GM23338 (cell line): ENCODE measurements at regions not wholly inside any gene's neighbourhood (a gene's known extent, or its start where the extent isn't known, plus 50 kb on each side); places are given as distances from the start of the nearest gene placed in this dataset.

Source experiments
- ATAC-seq: fragments of 200-7000 bp; cut with Tn5 transposase; 3 replicates; pipeline ENCODE4 v1.9.1; 2020
- DNase-seq: peaks from one replicate; pipeline ENCODE4 v3.0.0-alpha.2; 2015; ENCODE audit warnings: low spot score
- H2AFZ ChIP-seq: fragments of 200-600 bp; sonication (generic); 2 replicates; pipeline ENCODE4 v1.8.0; 2016; ENCODE audit warnings: antibody characterized with exemption, mild to moderate bottlenecking, moderate library complexity
- H3F3A ChIP-seq: fragments of 200-600 bp; sonication (generic); replicated peaks from 2 replicates; pipeline ENCODE4 v1.8.0; 2017; ENCODE audit warnings: antibody characterized with exemption, mixed run types, low read depth
- H3K27ac ChIP-seq: fragments of 200-600 bp; sonication (generic); 2 replicates; pipeline ENCODE4 v1.6.1; 2016; ENCODE audit warnings: low read depth
- H3K27me3 ChIP-seq: fragments of 200-600 bp; sonication (generic); 2 replicates; pipeline ENCODE4 v1.8.0; 2016; ENCODE audit warnings: mild to moderate bottlenecking, mixed run types, moderate library complexity; ENCODE audit not compliant: insufficient read depth
- H3K36me3 ChIP-seq: fragments of 200-600 bp; sonication (generic); 2 replicates; pipeline ENCODE4 v1.8.0; 2016; ENCODE audit warnings: mild to moderate bottlenecking; ENCODE audit not compliant: insufficient read depth
- H3K4me1 ChIP-seq: fragments of 200-600 bp; sonication (generic); 2 replicates; pipeline ENCODE4 v1.8.0; 2016; ENCODE audit warnings: mild to moderate bottlenecking, moderate library complexity; ENCODE audit not compliant: insufficient read depth
- H3K4me2 ChIP-seq: fragments of 200-600 bp; sonication (generic); 2 replicates; pipeline ENCODE4 v1.7.1; 2017; ENCODE audit warnings: mixed run types
- H3K4me3 ChIP-seq: fragments of 200-600 bp; sonication (generic); 2 replicates; pipeline ENCODE4 v1.6.1; 2016; ENCODE audit warnings: mixed run types
- H3K79me2 ChIP-seq: fragments of 200-600 bp; sonication (generic); replicated peaks from 2 replicates; pipeline ENCODE4 v1.8.0; 2017; ENCODE audit warnings: mild to moderate bottlenecking; ENCODE audit not compliant: insufficient read depth
- H3K9me2 ChIP-seq: fragments of 200-600 bp; sonication (generic); 2 replicates; pipeline ENCODE4 v1.8.0; 2017; ENCODE audit not compliant: insufficient read depth
- H4K20me1 ChIP-seq: fragments of 200-600 bp; sonication (generic); replicated peaks from 2 replicates; pipeline ENCODE4 v1.8.0; 2017; ENCODE audit warnings: mild to moderate bottlenecking; ENCODE audit not compliant: insufficient read depth
- H3K27ac Mint-ChIP-seq: 2 replicates; pipeline ENCODE4 v1.8.0; 2020; ENCODE audit warnings: inconsistent platforms, mild to moderate bottlenecking, moderate library complexity, mixed read lengths
- H3K27me3 Mint-ChIP-seq: 3 replicates; pipeline ENCODE4 v1.8.0; 2022; ENCODE audit warnings: low read depth, mild to moderate bottlenecking, moderate library complexity, mixed read lengths, inconsistent platforms; ENCODE audit not compliant: insufficient read depth, poor library complexity
- H3K36me3 Mint-ChIP-seq: 3 replicates; pipeline ENCODE4 v1.8.0; 2021; ENCODE audit warnings: low read depth, mild to moderate bottlenecking, inconsistent platforms, moderate library complexity, mixed read lengths
- H3K4me1 Mint-ChIP-seq: 3 replicates; pipeline ENCODE4 v1.8.0; 2020; ENCODE audit warnings: mild to moderate bottlenecking, inconsistent platforms, mixed read lengths
- H3K4me3 Mint-ChIP-seq: 3 replicates; pipeline ENCODE4 v1.8.0; 2021; ENCODE audit warnings: moderate library complexity, mild to moderate bottlenecking, inconsistent platforms, mixed read lengths
- H3K9me3 Mint-ChIP-seq: 3 replicates; pipeline ENCODE4 v1.8.0; 2020; ENCODE audit warnings: moderate library complexity, mild to moderate bottlenecking, inconsistent platforms, mixed read lengths
- EZH2 ChIP-seq: fragments of 200-600 bp; sonication (generic); IDR thresholded peaks from one replicate; pipeline ENCODE4 v1.8.0; 2017; ENCODE audit warnings: antibody characterized with exemption, mild to moderate bottlenecking, low read depth; ENCODE audit not compliant: unreplicated experiment
- EZH2phosphoT487 ChIP-seq: fragments of 200-600 bp; sonication (generic); IDR thresholded peaks from one replicate; pipeline ENCODE4 v1.8.1; 2018; ENCODE audit warnings: antibody characterized with exemption; ENCODE audit not compliant: unreplicated experiment
- NANOG ChIP-seq: IDR thresholded peaks from 2 replicates; pipeline ENCODE4 v1.6.1; 2016; ENCODE audit warnings: antibody characterized with exemption, borderline replicate concordance
- ZNF462 ChIP-seq: fragments of 250-450 bp; sonication (Bioruptor Pico); IDR thresholded peaks from 2 replicates; pipeline ENCODE4 v1.5.0; 2020; ENCODE audit warnings: mild to moderate bottlenecking, moderate library complexity
- TF ChIP-seq, protein P1 (sequence below): IDR thresholded peaks from one replicate; pipeline ENCODE4 v1.6.1; 2018; ENCODE audit warnings: antibody characterized with exemption; ENCODE audit not compliant: unreplicated experiment
- TF ChIP-seq, protein P2 (sequence below), 2 experiments: fragments of 200-600 bp in 1 of 2; sonication (generic) in 1 of 2; conservative IDR thresholded peaks; 2 replicates each; pipeline versions ENCODE4 v1.5.1 to v1.6.1; 2016 to 2017; ENCODE audit warnings: antibody characterized with exemption in 2 of 2, low read depth in 2 of 2, mild to moderate bottlenecking in 2 of 2, moderate library complexity in 1 of 2

GRCh38 chr2:12379143-12379542 lies 337.6 kb upstream of the TRIB2 start (continued):
- TF ChIP-seq EZH2phosphoT487 (no peak), EZH2 (no peak), NANOG (no peak)
- TF ChIP-seq, protein P1, sequence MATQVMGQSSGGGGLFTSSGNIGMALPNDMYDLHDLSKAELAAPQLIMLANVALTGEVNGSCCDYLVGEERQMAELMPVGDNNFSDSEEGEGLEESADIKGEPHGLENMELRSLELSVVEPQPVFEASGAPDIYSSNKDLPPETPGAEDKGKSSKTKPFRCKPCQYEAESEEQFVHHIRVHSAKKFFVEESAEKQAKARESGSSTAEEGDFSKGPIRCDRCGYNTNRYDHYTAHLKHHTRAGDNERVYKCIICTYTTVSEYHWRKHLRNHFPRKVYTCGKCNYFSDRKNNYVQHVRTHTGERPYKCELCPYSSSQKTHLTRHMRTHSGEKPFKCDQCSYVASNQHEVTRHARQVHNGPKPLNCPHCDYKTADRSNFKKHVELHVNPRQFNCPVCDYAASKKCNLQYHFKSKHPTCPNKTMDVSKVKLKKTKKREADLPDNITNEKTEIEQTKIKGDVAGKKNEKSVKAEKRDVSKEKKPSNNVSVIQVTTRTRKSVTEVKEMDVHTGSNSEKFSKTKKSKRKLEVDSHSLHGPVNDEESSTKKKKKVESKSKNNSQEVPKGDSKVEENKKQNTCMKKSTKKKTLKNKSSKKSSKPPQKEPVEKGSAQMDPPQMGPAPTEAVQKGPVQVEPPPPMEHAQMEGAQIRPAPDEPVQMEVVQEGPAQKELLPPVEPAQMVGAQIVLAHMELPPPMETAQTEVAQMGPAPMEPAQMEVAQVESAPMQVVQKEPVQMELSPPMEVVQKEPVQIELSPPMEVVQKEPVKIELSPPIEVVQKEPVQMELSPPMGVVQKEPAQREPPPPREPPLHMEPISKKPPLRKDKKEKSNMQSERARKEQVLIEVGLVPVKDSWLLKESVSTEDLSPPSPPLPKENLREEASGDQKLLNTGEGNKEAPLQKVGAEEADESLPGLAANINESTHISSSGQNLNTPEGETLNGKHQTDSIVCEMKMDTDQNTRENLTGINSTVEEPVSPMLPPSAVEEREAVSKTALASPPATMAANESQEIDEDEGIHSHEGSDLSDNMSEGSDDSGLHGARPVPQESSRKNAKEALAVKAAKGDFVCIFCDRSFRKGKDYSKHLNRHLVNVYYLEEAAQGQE, result no peak

- no peak overlapping the region for H2AFZ ChIP-seq
- H3K4me1 Mint-ChIP-seq, result peaks cover 13% of the 10 kb centered on the region
- H3K27ac ChIP-seq, result no peak overlapping the region
- ATAC-seq, result peak; percentile 93
- no peak overlapping the region for H3K27ac Mint-ChIP-seq
- no peaks in the 10 kb centered on the region for H3F3A ChIP-seq
- no peaks in the 10 kb centered on the region; the same call in 2 of the 3 replicates for H3K9me3 Mint-ChIP-seq
- H3K4me2 ChIP-seq, result no peak overlapping the region
- no peaks in the 10 kb centered on the region for H3K27me3 ChIP-seq
- peak; percentile 72; the same call in 1 of the 2 replicates for TF ChIP-seq ZNF462 (CRISPR knock-in tag)
- TF ChIP-seq, protein P2, sequence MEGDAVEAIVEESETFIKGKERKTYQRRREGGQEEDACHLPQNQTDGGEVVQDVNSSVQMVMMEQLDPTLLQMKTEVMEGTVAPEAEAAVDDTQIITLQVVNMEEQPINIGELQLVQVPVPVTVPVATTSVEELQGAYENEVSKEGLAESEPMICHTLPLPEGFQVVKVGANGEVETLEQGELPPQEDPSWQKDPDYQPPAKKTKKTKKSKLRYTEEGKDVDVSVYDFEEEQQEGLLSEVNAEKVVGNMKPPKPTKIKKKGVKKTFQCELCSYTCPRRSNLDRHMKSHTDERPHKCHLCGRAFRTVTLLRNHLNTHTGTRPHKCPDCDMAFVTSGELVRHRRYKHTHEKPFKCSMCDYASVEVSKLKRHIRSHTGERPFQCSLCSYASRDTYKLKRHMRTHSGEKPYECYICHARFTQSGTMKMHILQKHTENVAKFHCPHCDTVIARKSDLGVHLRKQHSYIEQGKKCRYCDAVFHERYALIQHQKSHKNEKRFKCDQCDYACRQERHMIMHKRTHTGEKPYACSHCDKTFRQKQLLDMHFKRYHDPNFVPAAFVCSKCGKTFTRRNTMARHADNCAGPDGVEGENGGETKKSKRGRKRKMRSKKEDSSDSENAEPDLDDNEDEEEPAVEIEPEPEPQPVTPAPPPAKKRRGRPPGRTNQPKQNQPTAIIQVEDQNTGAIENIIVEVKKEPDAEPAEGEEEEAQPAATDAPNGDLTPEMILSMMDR (conservative IDR thresholded peaks at IDR 0.05; ENCODE audit: low read depth in 2 of 2), result no peak
- H4K20me1 ChIP-seq, result no peaks in the 10 kb centered on the region
- H3K4me1 ChIP-seq, result peaks cover 7% of the 10 kb centered on the region; the same call in 1 of the 2 replicates
- DNase-seq, result peak; percentile 69
- no peak overlapping the region for H3K4me3 ChIP-seq
- H3K9me2 ChIP-seq, result no peaks in the 10 kb centered on the region
- peaks cover 1% of the 10 kb centered on the region for H3K27me3 Mint-ChIP-seq
- H3K36me3 ChIP-seq, result no peaks in the 10 kb centered on the region
- H3K4me3 Mint-ChIP-seq, result no peak overlapping the region
- no peaks in the 10 kb centered on the region; the same call in 2 of the 3 replicates for H3K36me3 Mint-ChIP-seq
- H3K79me2 ChIP-seq, result no peaks in the 10 kb centered on the region
Observed at GRCh38 chr2:12381543-12382325, 335.0 kb upstream of the TRIB2 start.
